GM23248 (cell line): ENCODE measurements at regions not wholly inside any gene's neighbourhood (a gene's known extent, or its start where the extent isn't known, plus 50 kb on each side); places are given as distances from the start of the nearest gene placed in this dataset.

Experiments used
- EZH2 ChIP-seq: fragments of 200-600 bp; sonication (generic); IDR thresholded peaks from 2 replicates; pipeline ENCODE4 v1.6.1; 2018; ENCODE audit warnings: antibody characterized with exemption, mild to moderate bottlenecking; ENCODE audit not compliant: insufficient read depth, poor library complexity, severe bottlenecking
- EZH2phosphoT487 ChIP-seq: fragments of 200-600 bp; sonication (generic); IDR thresholded peaks from 2 replicates; pipeline ENCODE4 v1.6.1; 2018; ENCODE audit warnings: antibody characterized with exemption, moderate library complexity, mild to moderate bottlenecking, low read depth; ENCODE audit not compliant: insufficient read depth

- TF ChIP-seq EZH2 (no peak), EZH2phosphoT487 (no peak)
Observed at GRCh38 chr19:29001141-29001581, 211.8 kb downstream of the UQCRFS1 start.
